HG03342 (cell line): ENCODE measurements at regions not wholly inside any gene's neighbourhood (a gene's known extent, or its start where the extent isn't known, plus 50 kb on each side); places are given as distances from the start of the nearest gene placed in this dataset.
"Not testable (repeated sequence)": the region's sequence is repeated elsewhere in the genome, so short reads cannot be mapped to it uniquely, and the experiment has no call there.

Experiments
- ATAC-seq: cut with Tn5 transposase; IDR thresholded peaks from one replicate; pipeline ENCODE4 v1.9.1; 2021; ENCODE audit warnings: mild to moderate bottlenecking, moderate library complexity; ENCODE audit not compliant: unreplicated experiment

DNA sequence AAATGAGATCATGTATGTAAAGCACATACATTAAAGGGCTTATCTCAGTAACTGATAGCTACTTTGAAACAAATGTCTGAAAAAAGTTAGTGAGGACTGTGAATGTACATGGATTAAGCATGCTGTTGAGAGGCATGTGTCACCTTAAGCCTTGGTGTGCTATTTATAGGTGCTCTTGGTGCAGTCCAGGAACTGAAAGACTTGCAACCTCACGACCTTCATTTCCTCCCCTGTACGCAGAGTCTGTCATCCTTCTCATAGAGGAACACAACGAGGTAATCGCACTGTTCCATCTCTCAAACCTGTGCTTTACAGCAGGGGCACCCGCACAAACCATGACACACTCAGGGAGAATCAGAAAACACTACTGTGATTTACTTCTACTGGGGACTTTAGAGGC, 65.6 kb downstream of the UFM1 start:
- ATAC-seq, result peak; percentile 98

DNA sequence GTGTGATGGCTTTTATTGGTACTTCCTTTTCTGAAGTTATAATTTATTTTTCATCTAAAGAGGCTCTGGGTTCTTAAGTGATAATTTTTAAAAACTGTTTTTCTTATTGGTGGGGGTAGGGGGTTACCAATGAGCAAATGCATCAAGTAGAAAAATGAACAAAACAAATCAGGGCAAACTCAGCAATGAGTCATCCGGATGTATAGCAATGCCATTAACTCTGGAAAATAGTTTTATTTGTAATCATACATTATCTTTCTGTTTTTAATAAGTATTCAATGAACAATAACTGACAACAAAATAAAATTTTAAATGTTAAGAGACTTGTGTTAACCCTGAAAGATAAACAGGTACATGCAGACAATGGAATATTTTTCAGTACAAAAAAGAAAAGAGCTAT, 67.6 kb downstream of the UFM1 start:
- ATAC-seq, result no peak

GRCh38 chr13:38417727-38418126, 68.1 kb downstream of the UFM1 start:
- ATAC-seq, result peak; percentile 36

- ATAC-seq, result no peak
Observed at GRCh38 chr13:38418286-38418685, 68.6 kb downstream of the UFM1 start.

GRCh38 chr13:38419312-38419873, 69.7 kb downstream of the UFM1 start:
- peak; percentile 29 for ATAC-seq

DNA sequence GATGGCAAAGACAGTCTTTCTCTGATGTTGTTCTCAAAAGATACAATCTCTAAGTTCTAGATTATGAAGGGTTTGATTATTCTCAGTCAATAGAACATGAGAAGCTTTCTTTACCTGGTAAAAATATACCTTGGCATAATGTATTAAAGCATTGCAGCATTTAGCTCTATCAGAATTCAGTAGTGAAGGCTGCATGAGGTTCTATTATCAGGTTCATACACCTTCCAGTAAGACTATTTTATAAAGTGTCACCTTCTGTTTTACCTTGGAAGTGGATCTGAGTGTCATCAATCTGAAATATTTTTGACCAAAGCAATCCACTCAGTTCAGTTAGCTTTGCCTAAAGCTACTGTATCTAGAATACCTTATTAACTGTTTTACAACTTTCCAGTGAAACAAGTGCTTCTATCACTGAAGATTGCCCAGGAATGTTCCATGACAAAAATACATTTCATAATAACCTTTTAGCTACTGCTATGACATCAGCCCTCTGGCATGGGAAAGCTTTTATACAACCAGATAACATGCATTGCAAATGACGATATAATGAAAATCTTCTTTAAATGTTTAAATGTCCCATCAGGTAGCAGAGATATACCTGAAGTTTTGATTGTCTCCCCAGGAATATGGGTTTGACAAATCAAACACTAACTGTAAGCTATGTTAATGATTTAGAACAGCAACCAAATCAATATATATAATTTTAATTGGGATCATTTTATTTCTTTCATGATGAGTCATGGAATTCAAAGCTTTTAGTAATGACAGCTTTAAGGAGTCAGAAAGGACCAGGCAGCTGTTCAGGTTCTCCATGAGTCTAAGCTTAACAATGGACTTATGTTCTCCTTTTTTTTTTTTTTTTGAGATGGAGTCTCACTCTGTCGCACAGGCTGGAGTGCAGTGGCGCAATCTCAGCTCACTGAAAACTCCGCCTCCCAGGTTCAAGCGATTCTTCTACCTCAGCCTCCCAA, 72.2 kb downstream of the UFM1 start:
- no peak for ATAC-seq

DNA sequence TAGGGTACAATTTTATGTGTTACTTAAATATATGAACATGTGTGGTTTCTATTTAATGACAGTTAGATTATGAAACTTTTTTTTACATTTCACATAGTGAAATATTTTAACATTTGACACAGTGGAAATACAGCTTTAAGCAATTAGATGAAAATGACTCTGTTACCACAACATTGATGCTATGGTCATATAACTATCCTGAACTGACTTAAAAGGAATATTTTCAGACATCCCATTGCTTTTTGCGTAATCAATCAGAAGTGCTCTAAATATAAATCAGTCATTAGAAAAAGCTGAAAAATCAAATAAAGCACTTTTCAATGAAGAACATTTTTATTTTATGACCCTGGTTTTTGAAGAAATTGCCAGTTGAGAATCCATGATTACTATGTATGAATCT, 80.3 kb downstream of the UFM1 start:
- ATAC-seq, result no peak

DNA sequence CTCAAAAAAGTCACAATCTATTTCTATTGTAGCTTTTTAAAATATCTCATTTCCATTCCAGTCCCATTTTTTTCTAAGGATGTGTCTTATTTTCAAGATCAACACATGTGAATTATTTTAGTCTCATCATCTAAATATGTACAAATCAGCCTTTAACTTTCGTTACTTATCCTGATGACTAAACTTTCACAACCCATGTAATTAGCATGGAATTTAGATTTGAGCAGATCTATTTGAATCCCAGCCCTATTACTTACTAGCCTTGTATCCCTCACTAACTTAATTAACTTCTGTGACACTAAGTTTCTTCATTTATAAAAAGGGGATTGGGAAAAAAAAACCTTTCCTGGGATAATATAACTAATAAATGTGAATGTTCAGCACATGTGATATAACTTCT, 81.1 kb downstream of the UFM1 start:
- no peak for ATAC-seq

DNA sequence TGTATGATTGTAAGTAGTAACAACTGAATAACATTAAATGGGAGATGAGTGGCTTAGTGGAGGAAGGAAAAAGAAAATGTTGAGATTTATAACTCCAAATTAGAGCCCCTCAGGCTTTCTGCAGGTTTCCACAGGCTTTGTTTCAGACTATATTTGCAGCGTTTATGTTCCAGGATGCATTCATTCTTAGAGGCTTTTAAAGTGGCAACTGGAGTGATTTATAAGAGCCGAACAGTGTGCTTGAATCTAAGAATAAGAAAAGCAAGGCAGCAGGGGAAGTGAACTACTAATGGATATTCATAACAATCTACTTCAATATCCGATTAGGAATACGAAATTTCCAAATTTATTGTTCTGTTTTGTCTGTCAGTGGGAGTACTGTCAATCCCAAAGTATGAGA, 91.0 kb downstream of the UFM1 start:
- no peak for ATAC-seq

- no peak for ATAC-seq
Observed at GRCh38 chr13:38444904-38445303, 95.3 kb downstream of the UFM1 start.

GRCh38 chr13:38452656-38453055, 103.0 kb downstream of the UFM1 start:
- no peak for ATAC-seq

DNA sequence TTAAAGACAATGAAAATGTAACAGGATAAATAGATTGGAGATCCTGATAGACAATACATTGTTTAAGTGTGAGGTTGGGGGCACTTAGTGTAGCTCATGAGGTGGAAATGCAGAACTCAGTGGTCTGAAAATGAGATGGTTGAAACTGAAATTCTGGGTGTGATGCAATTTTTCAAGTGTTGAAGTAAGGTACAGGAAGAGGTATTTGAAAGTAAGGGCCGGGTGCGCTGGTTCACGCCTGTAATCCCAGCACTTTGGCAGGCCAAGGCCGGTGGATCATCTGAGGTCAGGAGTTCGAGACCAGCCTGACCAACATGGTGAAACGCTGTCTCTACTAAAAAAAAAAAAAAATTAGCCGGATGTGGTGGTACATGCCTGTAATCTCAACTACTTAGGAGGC, 113.0 kb downstream of the UFM1 start:
- ATAC-seq, result no peak

DNA sequence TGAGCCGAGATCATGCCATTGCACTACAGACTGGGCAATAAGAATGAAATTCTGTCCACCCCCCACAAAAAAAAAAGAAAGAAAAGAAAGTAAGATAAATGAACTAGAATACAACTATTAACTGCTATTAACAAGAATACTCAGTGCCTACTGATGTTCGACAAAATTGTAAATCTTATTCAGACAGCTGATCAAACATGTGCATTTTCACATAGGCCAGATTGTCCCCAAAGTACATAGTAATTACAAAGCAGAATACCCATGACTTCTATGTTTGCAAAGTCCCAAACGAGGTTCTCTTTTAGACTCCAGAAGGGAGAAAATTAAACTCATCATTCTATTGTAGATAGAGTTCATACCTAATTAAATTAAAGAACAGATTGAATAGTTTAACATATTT, 113.4 kb downstream of the UFM1 start:
- ATAC-seq, result no peak

DNA sequence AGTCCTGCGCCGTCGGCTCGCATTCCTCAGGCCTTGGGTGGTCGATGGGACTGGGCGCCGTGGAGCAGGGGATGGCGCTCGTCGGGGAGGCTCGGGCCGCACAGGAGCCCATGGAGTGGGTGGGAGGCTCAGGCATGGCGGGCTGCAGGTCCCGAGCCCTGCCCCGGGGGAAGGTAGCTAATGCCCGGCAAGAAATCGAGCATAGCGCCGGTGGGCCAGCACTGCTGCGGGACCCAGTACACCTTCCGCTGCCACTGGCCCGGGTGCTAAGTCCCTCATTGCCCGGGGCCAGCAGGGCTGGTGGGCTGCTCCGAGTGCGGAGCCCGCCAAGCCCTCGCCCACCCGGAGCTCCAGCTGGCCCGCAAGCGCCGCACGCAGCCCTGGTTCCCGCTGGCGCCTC, 122.8 kb downstream of the UFM1 start:
- ATAC-seq, result not testable (repeated sequence)

- ATAC-seq, result no peak
Observed at GRCh38 chr13:38473305-38473704, 123.7 kb downstream of the UFM1 start.

DNA sequence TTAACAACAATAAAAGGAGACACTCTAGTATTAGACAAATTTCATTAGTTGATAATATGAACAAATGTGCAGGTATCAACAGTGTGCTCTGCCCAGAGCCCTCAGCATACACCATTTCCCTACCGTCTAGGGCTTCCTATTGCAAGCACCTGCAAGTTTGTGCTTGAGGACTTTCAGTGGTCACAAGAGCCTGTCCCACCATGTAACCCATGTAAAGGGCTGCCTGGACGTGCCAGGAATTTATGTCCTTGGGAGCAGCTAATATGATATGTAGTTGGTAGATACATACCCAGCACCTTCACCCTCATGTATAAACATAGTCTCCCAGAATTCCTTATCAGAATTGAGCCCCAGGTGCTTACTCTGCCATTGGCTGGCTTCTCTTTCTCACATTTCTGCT, 128.0 kb downstream of the UFM1 start:
- no peak for ATAC-seq

GRCh38 chr13:38483623-38484022, 134.0 kb downstream of the UFM1 start:
- no peak for ATAC-seq

GRCh38 chr13:38490657-38491056, 141.0 kb downstream of the UFM1 start:
- no peak for ATAC-seq

GRCh38 chr13:38494445-38494844, 144.8 kb downstream of the UFM1 start:
- ATAC-seq, result no peak

DNA sequence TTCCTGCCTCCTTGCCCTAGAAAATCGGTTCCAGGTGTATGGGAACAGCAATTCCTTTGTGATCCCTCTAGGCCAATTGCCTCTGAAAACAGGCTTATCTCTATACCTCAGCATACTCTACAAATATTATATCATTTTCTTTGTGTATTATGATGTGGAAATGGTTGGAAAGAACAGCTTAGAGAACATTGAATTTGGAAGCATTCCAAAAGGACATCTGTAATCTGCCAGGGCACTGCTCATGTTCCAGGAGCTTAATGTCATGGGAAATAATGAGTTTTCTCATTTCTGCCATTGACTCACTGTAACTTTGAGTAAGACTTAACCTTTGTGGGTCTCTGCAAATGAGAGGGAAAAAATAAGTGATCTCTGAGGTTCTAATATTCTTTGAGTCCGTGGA, 147.3 kb downstream of the UFM1 start:
- ATAC-seq, result no peak

- ATAC-seq, result no peak
Observed at GRCh38 chr13:38498271-38498670, 148.6 kb downstream of the UFM1 start.

DNA sequence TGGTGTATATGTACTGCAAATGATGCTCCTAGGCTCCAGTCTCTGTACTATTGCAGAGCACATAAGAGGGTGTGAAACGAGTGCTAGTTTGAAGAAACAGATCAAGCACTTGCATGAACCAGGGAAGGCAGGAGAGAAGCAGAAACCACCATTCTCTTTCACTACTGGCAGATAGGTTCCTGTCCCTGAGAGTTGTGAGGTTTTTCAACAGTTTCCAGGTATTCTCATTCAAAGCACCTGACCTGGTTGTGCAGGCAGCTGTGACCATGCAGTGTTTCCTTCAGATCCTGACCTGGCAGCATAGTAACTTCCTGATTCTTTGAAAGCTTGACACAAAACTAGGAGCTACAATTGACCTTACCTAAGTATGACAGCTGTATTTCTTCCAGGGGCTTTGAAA, 164.9 kb downstream of the UFM1 start:
- no peak for ATAC-seq
